ENCODE measurements at regions not wholly inside any gene's neighbourhood (a gene's known extent, or its start where the extent isn't known, plus 50 kb on each side); places are given as distances from the start of the nearest gene placed in this dataset.

DNA sequence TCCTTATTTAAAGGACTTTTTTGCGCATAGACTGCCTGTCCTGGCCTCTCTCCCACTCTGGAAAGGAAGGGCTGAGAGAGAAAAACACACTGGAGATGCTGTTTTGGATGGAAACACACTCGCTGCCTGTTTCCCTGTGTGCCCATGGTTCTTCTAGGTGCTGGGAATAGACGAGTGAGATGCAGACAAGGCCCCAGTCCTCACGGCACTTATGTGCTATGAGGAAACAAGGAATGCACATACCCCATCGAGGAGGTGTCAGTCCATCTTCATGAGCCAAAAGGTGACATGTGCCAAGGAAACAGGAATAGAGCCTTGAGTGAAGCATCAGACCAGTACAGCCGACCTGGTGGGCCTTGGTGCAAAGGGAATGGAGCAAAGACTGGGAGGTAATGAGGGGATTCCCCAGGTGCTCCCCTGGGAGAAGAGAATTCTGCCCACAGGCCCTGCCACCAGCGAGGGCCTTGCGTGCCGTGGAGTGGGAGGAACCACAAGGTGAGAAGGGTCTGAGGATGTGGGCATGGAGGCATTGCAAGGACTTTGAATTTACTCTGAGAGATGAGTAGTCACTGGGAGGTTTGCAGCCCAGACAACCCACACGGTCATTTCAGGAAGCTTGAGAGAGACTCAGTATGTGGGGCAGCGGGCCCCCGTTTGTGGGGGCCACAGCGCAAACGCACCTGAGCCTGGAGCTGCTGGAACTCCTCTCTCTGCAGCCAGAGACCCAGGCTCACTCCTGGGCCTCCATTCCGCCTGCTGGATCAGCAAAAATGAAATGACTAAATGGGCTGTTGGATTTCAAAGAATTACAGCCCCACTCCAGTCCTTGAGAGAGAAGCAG lies 197.5 kb upstream of the COPS8 start:
- Histone ChIP-seq H3K36me3 (no peaks in the 10 kb centered on the region), H3K4me1 (ENCODE audit: insufficient read depth) (no peaks in the 10 kb centered on the region), H3K4me3 (no peak overlapping the region), H3K27ac (peak overlapping the region in 1 of 2 donors; percentile 36), H3K9me3 (no peaks in the 10 kb centered on the region), H3K27me3 (no peaks in the 10 kb centered on the region)
- TF ChIP-seq EP300 (IDR thresholded peaks at IDR 0.05), result no peak
- TF ChIP-seq, protein P1, sequence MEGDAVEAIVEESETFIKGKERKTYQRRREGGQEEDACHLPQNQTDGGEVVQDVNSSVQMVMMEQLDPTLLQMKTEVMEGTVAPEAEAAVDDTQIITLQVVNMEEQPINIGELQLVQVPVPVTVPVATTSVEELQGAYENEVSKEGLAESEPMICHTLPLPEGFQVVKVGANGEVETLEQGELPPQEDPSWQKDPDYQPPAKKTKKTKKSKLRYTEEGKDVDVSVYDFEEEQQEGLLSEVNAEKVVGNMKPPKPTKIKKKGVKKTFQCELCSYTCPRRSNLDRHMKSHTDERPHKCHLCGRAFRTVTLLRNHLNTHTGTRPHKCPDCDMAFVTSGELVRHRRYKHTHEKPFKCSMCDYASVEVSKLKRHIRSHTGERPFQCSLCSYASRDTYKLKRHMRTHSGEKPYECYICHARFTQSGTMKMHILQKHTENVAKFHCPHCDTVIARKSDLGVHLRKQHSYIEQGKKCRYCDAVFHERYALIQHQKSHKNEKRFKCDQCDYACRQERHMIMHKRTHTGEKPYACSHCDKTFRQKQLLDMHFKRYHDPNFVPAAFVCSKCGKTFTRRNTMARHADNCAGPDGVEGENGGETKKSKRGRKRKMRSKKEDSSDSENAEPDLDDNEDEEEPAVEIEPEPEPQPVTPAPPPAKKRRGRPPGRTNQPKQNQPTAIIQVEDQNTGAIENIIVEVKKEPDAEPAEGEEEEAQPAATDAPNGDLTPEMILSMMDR (IDR thresholded peaks at IDR 0.05), result no peak
- TF ChIP-seq POLR2A (IDR thresholded peaks at IDR 0.05), result no peak
- intact Hi-C loops (cut with DNase I), result no loop called here
- no peak for DNase-seq
- 90 to 93% (median 91%) methylated on average over 15 of the region's 15 CpGs for WGBS, 3 donors

DNA sequence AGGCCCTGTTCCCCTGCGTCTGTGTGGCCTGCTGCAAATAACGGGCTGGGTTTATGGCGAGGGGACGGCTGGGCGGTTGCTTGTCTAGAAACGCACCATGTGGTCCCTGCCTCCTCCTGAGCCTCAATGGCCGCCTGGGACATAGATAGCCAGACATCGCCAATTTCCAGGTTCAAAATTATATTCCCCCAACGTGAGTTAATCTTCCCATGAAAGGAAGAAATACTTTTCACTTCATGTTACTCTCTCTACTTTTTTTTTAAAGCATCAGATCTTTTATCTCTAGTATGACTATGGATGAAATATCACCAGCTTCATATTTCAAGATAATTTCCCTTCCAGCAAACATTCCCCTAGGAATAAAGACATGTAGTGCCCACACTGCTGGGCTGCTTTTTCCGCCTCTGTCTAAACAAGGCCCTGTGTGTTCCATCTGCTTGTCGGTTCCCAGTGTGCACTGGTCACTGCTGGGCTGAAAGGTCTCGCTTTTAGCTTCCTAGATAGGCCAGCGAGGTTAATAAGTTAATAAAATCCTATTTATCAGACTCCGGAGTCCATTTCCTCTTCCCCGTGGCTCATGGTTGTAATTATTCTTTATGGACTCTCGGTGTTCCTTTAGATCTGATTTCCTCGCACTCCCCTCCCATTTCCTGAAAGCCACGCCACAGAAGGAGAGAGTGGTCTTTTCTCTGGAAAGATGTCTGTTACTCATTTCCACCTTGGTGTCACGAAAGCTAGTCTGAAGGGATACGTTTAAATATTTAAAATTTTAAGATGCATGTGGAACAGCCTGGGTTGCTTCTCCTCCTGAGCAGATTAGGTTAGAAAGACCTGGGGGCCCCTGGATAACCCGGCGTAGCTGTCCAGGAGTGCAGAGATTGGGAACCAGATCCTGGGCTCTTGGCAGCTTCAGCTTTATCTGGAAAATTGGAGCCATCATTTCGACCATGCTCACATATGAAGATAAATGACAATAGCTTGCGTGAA lies 196.6 kb upstream of the COPS8 start:
- no peak for DNase-seq
- no peak overlapping the region for H3K4me3 ChIP-seq
- 76 to 81% (median 79%) methylated on average over 24 of the region's 24 CpGs for WGBS, 3 donors
- no peak overlapping the region for H3K27ac ChIP-seq
- no peaks in the 10 kb centered on the region for H3K27me3 ChIP-seq
- TF ChIP-seq, protein P1 (IDR thresholded peaks at IDR 0.05), result no peak
- TF ChIP-seq POLR2A (IDR thresholded peaks at IDR 0.05), result no peak
- no peak for TF ChIP-seq EP300 (IDR thresholded peaks at IDR 0.05)
- intact Hi-C loops (cut with DNase I), result no loop called here
- H3K9me3 ChIP-seq, result no peaks in the 10 kb centered on the region
- no peaks in the 10 kb centered on the region for H3K36me3 ChIP-seq
- no peaks in the 10 kb centered on the region for H3K4me1 ChIP-seq (ENCODE audit: insufficient read depth)

DNA sequence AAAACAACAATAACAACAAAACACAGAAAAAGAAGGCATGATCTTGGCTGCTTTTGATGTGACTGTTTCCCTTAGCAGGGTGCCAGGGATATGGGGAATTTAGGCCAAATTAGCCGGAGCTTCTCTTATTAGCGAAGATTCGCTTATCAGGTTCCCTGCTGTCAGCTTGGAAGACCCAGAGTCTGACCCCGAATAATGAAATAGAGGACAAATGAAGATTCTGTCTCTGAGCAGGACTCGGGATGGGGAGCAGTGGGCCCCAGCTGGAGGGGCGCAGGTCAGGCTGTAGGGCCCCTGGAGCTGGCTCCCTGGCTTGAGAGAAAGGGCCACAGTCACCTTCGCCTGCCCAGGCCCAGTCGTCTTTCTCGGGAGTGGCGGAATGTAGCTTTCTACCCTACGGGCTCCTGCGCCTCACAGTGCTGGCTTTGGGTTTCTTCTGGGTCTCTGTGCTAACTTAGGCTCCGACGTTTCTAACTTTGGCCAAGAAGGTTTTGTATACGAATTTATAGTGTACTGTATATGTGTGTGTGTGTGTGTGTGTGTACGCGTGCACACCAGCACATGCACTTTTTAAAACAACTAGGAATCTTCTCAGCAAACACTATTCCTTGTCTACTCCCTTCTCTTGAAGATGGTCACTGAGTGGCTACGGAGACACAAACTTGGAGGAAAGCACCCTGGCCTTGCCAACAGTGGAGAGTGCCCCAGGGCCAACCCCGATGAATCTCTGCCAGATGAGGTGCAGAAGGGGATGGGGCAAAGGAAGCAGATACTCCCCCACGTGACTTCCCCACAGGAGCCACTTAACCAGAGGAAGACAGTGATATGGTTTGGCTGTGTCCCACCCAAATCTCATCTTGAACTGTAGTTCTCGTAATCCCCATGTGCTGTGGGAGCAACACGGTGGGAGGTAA lies 195.6 kb upstream of the COPS8 start:
- H3K4me3 ChIP-seq, result no peak overlapping the region
- no peak overlapping the region for H3K27ac ChIP-seq
- TF ChIP-seq EP300 (IDR thresholded peaks at IDR 0.05) (no peak), POLR2A (IDR thresholded peaks at IDR 0.05) (no peak)
- TF ChIP-seq, protein P1 (IDR thresholded peaks at IDR 0.05), result no peak
- H3K36me3 ChIP-seq, result no peaks in the 10 kb centered on the region
- no peaks in the 10 kb centered on the region for H3K4me1 ChIP-seq (ENCODE audit: insufficient read depth)
- intact Hi-C loops (cut with DNase I), result no loop called here
- WGBS, 3 donors, result 87 to 92% (median 88%) methylated on average over 22 of the region's 22 CpGs
- H3K9me3 ChIP-seq, result no peaks in the 10 kb centered on the region
- H3K27me3 ChIP-seq, result no peaks in the 10 kb centered on the region
- DNase-seq, result no peak

DNA sequence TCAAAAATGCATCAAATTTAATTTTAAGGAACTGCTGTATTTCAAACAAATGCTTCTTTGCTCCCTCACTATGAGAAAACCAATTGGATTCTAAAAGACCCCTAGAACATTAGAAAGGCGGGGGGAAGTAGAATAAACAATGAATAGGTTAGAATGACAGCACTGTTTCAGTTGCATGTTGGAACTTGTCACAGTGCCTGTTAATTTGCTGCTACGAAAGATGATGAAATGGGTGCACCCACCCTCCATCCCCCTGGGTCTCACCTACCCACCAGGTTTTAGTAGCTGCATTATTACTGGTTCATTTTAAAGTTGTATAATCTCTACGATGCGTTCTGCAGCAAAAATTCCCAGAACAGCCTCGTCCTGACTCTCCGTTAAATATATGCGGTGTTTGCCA lies 193.0 kb upstream of the COPS8 start:
- Histone ChIP-seq H3K4me3 (no peak overlapping the region), H3K27me3 (no peaks in the 10 kb centered on the region), H3K9me3 (no peaks in the 10 kb centered on the region), H3K36me3 (no peaks in the 10 kb centered on the region), H3K4me1 (ENCODE audit: insufficient read depth) (no peaks in the 10 kb centered on the region), H3K27ac (no peak overlapping the region)
- intact Hi-C loops (cut with DNase I), result no loop called here
- WGBS, 3 donors, result 82% methylated on average over 7 of the region's 7 CpGs
- DNase-seq, result no peak
- TF ChIP-seq POLR2A (IDR thresholded peaks at IDR 0.05) (no peak), EP300 (IDR thresholded peaks at IDR 0.05) (no peak)
- TF ChIP-seq, protein P1 (IDR thresholded peaks at IDR 0.05), result no peak

Data from ovary (tissue), 7 donors.